HCT116 (cell line): ENCODE measurements at regions not wholly inside any gene's neighbourhood (a gene's known extent, or its start where the extent isn't known, plus 50 kb on each side); places are given as distances from the start of the nearest gene placed in this dataset.

ENCODE experiments used
- ATAC-seq: fragments of 200-7000 bp; cut with Tn5 transposase; 2 replicates; pipeline ENCODE4 v1.9.1; 2020; ENCODE audit warnings: mild to moderate bottlenecking, moderate library complexity
- BruUV-seq: library from RNA; stranded (reverse); fragments of 400-500 nt; replicated peaks from 2 replicates; lab custom pipeline; 2021; lab: Mats Ljungman, UMichigan
- CTCF ChIA-PET: fragments of 300-600 bp; sonication (Branson Sonifier 250); formaldehyde crosslinking; loops from one replicate; lab custom pipeline; 2021; ENCODE audit warnings: antibody characterized with exemption; lab: Charles Lee
- POLR2A ChIA-PET: fragments of 300-600, 350-600 bp; sonication (Branson Sonifier 250); formaldehyde crosslinking; loops from one replicate; lab custom pipeline; 2021; ENCODE audit warnings: antibody characterized with exemption; lab: Charles Lee
- RAD21 ChIA-PET, 2 experiments: fragments of 300-600 bp; sonication (Branson Sonifier 250); formaldehyde crosslinking; loops; one replicate each; lab custom pipeline; 2023; ENCODE audit warnings: low total read pairs in 2 of 2; ENCODE audit not compliant: uncharacterized antibody in 2 of 2, unreplicated experiment in 2 of 2, low non-redundant PET in 1 of 2; lab: Charles Lee
- DNase-seq: peaks from one replicate; pipeline ENCODE4 v3.0.0-alpha.2; 2010; ENCODE audit warnings: low read depth, low spot score
- H2AFZ ChIP-seq: fragments of 200-600 bp; shearing (Covaris generic), sonication (generic); 2 replicates; pipeline ENCODE4 v1.6.1; 2017; ENCODE audit warnings: low read depth, mixed run types, mixed read lengths, antibody characterized with exemption, low read length; ENCODE audit not compliant: poor library complexity, severe bottlenecking
- H3K27ac ChIP-seq: 2 replicates; pipeline ENCODE4 v1.5.1; 2012; ENCODE audit warnings: low read depth, low read length
- H3K27me3 ChIP-seq: fragments of 200-600 bp; sonication (generic); 2 replicates; pipeline ENCODE4 v1.6.1; 2016; ENCODE audit warnings: mixed run types, low read length, mixed read lengths; ENCODE audit not compliant: insufficient read depth
- H3K36me3 ChIP-seq, 2 experiments: fragments of 200-500 bp in 1 of 2; fragments of 200-600 bp in 1 of 2; sonication (Bioruptor generic) in 1 of 2; sonication (generic) in 1 of 2; 2 replicates each; pipeline versions ENCODE4 v1.5.1 to v1.6.1; 2014 to 2016; ENCODE audit warnings: low read length in 2 of 2, inconsistent platforms in 1 of 2, mixed read lengths in 1 of 2, mixed run types in 1 of 2; ENCODE audit not compliant: insufficient read depth in 2 of 2, control insufficient read depth in 1 of 2
- H3K4me1 ChIP-seq, 2 experiments: fragments of 200-600 bp in 1 of 2; sonication (generic) in 1 of 2; 2 replicates each; pipeline versions ENCODE4 v1.5.1 to v1.6.1; 2012 to 2017; ENCODE audit warnings: low read length in 2 of 2, inconsistent platforms in 1 of 2, mild to moderate bottlenecking in 1 of 2, mixed read lengths in 1 of 2, mixed run types in 1 of 2, moderate library complexity in 1 of 2; ENCODE audit not compliant: insufficient read depth in 2 of 2, control insufficient read depth in 1 of 2
- H3K4me2 ChIP-seq: fragments of 200-600 bp; sonication (generic); 2 replicates; pipeline ENCODE4 v1.6.1; 2017; ENCODE audit warnings: mixed run types, low read length, mixed read lengths
- H3K4me3 ChIP-seq, 2 experiments: fragments of 200-600 bp in 1 of 2; sonication (generic) in 1 of 2; replicated peaks in 1 of 2; 2 replicates each; pipeline ENCODE4 v1.5.1; 2011 to 2016; ENCODE audit warnings: low read length in 2 of 2, control low read depth in 1 of 2, low read depth in 1 of 2, mild to moderate bottlenecking in 1 of 2, mixed read lengths in 1 of 2, mixed run types in 1 of 2
- H3K79me2 ChIP-seq: fragments of 200-600 bp; sonication (generic); 2 replicates; pipeline ENCODE4 v1.6.1; 2017; ENCODE audit warnings: mild to moderate bottlenecking, mixed run types, low read length, moderate library complexity, mixed read lengths; ENCODE audit not compliant: insufficient read depth
- H3K9ac ChIP-seq: fragments of 200-600 bp; sonication (generic); 2 replicates; pipeline ENCODE4 v1.6.1; 2016; ENCODE audit warnings: low read length, mixed read lengths
- H3K9me2 ChIP-seq: fragments of 200-600 bp; sonication (generic), shearing (Covaris generic); 2 replicates; pipeline ENCODE4 v1.6.1; 2017; ENCODE audit warnings: mixed run types, mild to moderate bottlenecking, moderate library complexity; ENCODE audit not compliant: insufficient read depth
- H3K9me3 ChIP-seq, 2 experiments: fragments of 200-500 bp in 1 of 2; fragments of 200-600 bp in 1 of 2; sonication (Bioruptor generic) in 1 of 2; sonication (generic) in 1 of 2; 2 replicates each; pipeline ENCODE4 v1.6.1; 2014 to 2017; ENCODE audit warnings: low read length in 2 of 2, mixed read lengths in 2 of 2, inconsistent platforms in 1 of 2, low read depth in 1 of 2, mild to moderate bottlenecking in 1 of 2, mixed run types in 1 of 2, moderate library complexity in 1 of 2; ENCODE audit not compliant: control insufficient read depth in 1 of 2, insufficient read depth in 1 of 2
- H4K20me1 ChIP-seq: fragments of 200-600 bp; sonication (generic), shearing (Covaris generic); 2 replicates; pipeline ENCODE4 v1.6.1; 2017; ENCODE audit warnings: mixed run types, mild to moderate bottlenecking, moderate library complexity; ENCODE audit not compliant: insufficient read depth
- CBX3 ChIP-seq: IDR thresholded peaks from 2 replicates; pipeline ENCODE4 v1.6.1; 2012; ENCODE audit warnings: low read depth
- EGR1 ChIP-seq: IDR thresholded peaks from 2 replicates; pipeline ENCODE4 v1.6.1; 2012; ENCODE audit warnings: low read depth
- JUND ChIP-seq: IDR thresholded peaks from 2 replicates; pipeline ENCODE4 v1.6.1; 2012
- POLR2A ChIP-seq: IDR thresholded peaks from 2 replicates; pipeline ENCODE4 v1.7.0; 2011; ENCODE audit warnings: borderline replicate concordance; ENCODE audit not compliant: insufficient read depth, insufficient read length; ENCODE audit errors: extremely low read depth
- POLR2AphosphoS5 ChIP-seq: IDR thresholded peaks from 2 replicates; pipeline ENCODE4 v1.6.1; 2011; ENCODE audit warnings: mild to moderate bottlenecking, low read depth, low read length, moderate library complexity
- RAD21 ChIP-seq: IDR thresholded peaks from 2 replicates; pipeline ENCODE4 v1.6.1; 2012; ENCODE audit warnings: low read depth, mild to moderate bottlenecking
- ZFX ChIP-seq: fragments of 450-650 bp; IDR thresholded peaks from 2 replicates; pipeline ENCODE4 v1.6.1; 2017
- ZNF274 ChIP-seq: fragments of 200-500 bp; sonication (Bioruptor generic); IDR thresholded peaks from 2 replicates; pipeline ENCODE4 v1.6.1; 2014; ENCODE audit warnings: mild to moderate bottlenecking, low read depth, low read length, inconsistent platforms
- intact Hi-C: fragments of 100-400 bp; cut with micrococcal nuclease; formaldehyde crosslinking; loops from 2 replicates; pipeline ENCODE4 v1.10.0; 2022
- TF ChIP-seq, protein P1 (sequence below), 3 experiments: fragments of 200-600 bp in 1 of 3; sonication (generic) in 1 of 3; IDR thresholded peaks in 2 of 3; conservative IDR thresholded peaks in 1 of 3; 2 replicates each; pipeline ENCODE4 v1.5.1; 2012 to 2017; ENCODE audit warnings: low read depth in 2 of 3, low read length in 2 of 3, antibody characterized with exemption in 1 of 3, borderline replicate concordance in 1 of 3, control low read depth in 1 of 3, mild to moderate bottlenecking in 1 of 3, mixed read lengths in 1 of 3, mixed run types in 1 of 3, moderate library complexity in 1 of 3; ENCODE audit not compliant: insufficient read depth in 1 of 3
- TF ChIP-seq, protein P2 (sequence below): IDR thresholded peaks from 2 replicates; pipeline ENCODE4 v1.6.1; 2011; ENCODE audit warnings: mild to moderate bottlenecking, low read length, moderate library complexity; ENCODE audit not compliant: insufficient replicate concordance; ENCODE audit errors: extremely low read depth

- POLR2A ChIA-PET = no interaction called here
- TF ChIP-seq RAD21 (peak; percentile 38; the same call in 1 of the 2 replicates), CBX3 (no peak), ZFX (no peak), ZNF274 (no peak), EGR1 (no peak)
- TF ChIP-seq, protein P1, sequence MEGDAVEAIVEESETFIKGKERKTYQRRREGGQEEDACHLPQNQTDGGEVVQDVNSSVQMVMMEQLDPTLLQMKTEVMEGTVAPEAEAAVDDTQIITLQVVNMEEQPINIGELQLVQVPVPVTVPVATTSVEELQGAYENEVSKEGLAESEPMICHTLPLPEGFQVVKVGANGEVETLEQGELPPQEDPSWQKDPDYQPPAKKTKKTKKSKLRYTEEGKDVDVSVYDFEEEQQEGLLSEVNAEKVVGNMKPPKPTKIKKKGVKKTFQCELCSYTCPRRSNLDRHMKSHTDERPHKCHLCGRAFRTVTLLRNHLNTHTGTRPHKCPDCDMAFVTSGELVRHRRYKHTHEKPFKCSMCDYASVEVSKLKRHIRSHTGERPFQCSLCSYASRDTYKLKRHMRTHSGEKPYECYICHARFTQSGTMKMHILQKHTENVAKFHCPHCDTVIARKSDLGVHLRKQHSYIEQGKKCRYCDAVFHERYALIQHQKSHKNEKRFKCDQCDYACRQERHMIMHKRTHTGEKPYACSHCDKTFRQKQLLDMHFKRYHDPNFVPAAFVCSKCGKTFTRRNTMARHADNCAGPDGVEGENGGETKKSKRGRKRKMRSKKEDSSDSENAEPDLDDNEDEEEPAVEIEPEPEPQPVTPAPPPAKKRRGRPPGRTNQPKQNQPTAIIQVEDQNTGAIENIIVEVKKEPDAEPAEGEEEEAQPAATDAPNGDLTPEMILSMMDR (IDR thresholded peaks at IDR 0.05 in 2 of 3, conservative IDR thresholded peaks at IDR 0.05 in 1 of 3; ENCODE audit: borderline replicate concordance in 1 of 3, insufficient read depth in 1 of 3, low read depth in 2 of 3, low read length in 2 of 3) = peak in 1 of 3 experiments; percentile 19; a peak in 1 of 6 replicates
- intact Hi-C loops = no loop called here
Measured at GRCh38 chr5:135106136-135106535, 72.1 kb upstream of the PITX1 start.

GRCh38 chr5:135105105-135105484 lies 71.1 kb upstream of the PITX1 start:
- H3K9me3 ChIP-seq = no peaks in the 10 kb centered on the region
- CTCF ChIA-PET = no interaction called here
- H3K4me2 ChIP-seq = no peak overlapping the region
- H3K27me3 ChIP-seq = no peaks in the 10 kb centered on the region
- H2AFZ ChIP-seq = no peak overlapping the region
- intact Hi-C loops = no loop called here
- no peak overlapping the region for H3K9ac ChIP-seq
- H3K4me1 ChIP-seq = no peaks in the 10 kb centered on the region; a peak in 1 of 4 replicates
- no peaks in the 10 kb centered on the region for H3K9me2 ChIP-seq
- POLR2A ChIA-PET = no interaction called here
- no peaks in the 10 kb centered on the region for H3K36me3 ChIP-seq
- BruUV-seq = no TSS peak
- no peak for DNase-seq
- H3K27ac ChIP-seq = no peak overlapping the region
- TF ChIP-seq, protein P2, sequence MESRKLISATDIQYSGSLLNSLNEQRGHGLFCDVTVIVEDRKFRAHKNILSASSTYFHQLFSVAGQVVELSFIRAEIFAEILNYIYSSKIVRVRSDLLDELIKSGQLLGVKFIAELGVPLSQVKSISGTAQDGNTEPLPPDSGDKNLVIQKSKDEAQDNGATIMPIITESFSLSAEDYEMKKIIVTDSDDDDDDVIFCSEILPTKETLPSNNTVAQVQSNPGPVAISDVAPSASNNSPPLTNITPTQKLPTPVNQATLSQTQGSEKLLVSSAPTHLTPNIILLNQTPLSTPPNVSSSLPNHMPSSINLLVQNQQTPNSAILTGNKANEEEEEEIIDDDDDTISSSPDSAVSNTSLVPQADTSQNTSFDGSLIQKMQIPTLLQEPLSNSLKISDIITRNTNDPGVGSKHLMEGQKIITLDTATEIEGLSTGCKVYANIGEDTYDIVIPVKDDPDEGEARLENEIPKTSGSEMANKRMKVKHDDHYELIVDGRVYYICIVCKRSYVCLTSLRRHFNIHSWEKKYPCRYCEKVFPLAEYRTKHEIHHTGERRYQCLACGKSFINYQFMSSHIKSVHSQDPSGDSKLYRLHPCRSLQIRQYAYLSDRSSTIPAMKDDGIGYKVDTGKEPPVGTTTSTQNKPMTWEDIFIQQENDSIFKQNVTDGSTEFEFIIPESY = no peak
- TF ChIP-seq EGR1 (no peak), POLR2AphosphoS5 (no peak), JUND (no peak), POLR2A (no peak), CBX3 (no peak)
- RAD21 ChIA-PET = no interaction called here
- H3K4me3 ChIP-seq = no peak overlapping the region
- H3K79me2 ChIP-seq = no peaks in the 10 kb centered on the region
- H4K20me1 ChIP-seq = no peaks in the 10 kb centered on the region
- ATAC-seq = no peak

More at GRCh38 chr5:135106136-135106535, 72.1 kb upstream of the PITX1 start:
- peaks cover 0 to 6% of the 10 kb centered on the region in 2 experiments; a peak in 1 of 4 replicates for H3K4me1 ChIP-seq
- no peak overlapping the region for H2AFZ ChIP-seq
- H3K27ac ChIP-seq = no peak overlapping the region
- no peak for ATAC-seq
- no peak for DNase-seq
- no peak overlapping the region for H3K9ac ChIP-seq
- no peak overlapping the region for H3K4me2 ChIP-seq
- no peaks in the 10 kb centered on the region for H3K79me2 ChIP-seq
- H3K9me2 ChIP-seq = no peaks in the 10 kb centered on the region
- no peaks in the 10 kb centered on the region for H3K27me3 ChIP-seq
- H3K9me3 ChIP-seq = no peaks in the 10 kb centered on the region
- RAD21 ChIA-PET = no interaction called here
- no peaks in the 10 kb centered on the region for H3K36me3 ChIP-seq
- H4K20me1 ChIP-seq = no peaks in the 10 kb centered on the region
- CTCF ChIA-PET = no interaction called here
- no TSS peak for BruUV-seq
- no peak overlapping the region for H3K4me3 ChIP-seq
